OCI-LY7 (cell line): ENCODE measurements at regions not wholly inside any gene's neighbourhood (a gene's known extent, or its start where the extent isn't known, plus 50 kb on each side); places are given as distances from the start of the nearest gene placed in this dataset.

Experiments
- BruUV-seq: library from RNA; stranded (reverse); fragments of 400-500 nt; replicated peaks from 2 replicates; lab custom pipeline; 2021; lab: Mats Ljungman, UMichigan
- CTCF ChIA-PET: fragments of 300-600 bp; sonication (Branson Sonifier 250); formaldehyde crosslinking; loops from one replicate; lab custom pipeline; 2022; ENCODE audit warnings: antibody characterized with exemption; ENCODE audit not compliant: unreplicated experiment; lab: Charles Lee
- POLR2A ChIA-PET: fragments of 300-600 bp; sonication (Branson Sonifier 250); formaldehyde crosslinking; loops from one replicate; lab custom pipeline; 2022; ENCODE audit warnings: antibody characterized with exemption; lab: Charles Lee
- DNase-seq: peaks from one replicate; pipeline ENCODE4 v3.0.0-alpha.2; 2015; ENCODE audit warnings: low spot score
- H2AFZ ChIP-seq: fragments of 200-600 bp; sonication (generic), shearing (Covaris generic); 2 replicates; pipeline ENCODE4 v1.6.1; 2014; ENCODE audit warnings: mild to moderate bottlenecking, antibody characterized with exemption, low read length, moderate library complexity
- H3K27ac ChIP-seq: fragments of 200-600 bp; sonication (generic); 2 replicates; pipeline ENCODE4 v1.5.1; 2014; ENCODE audit warnings: mixed run types, low read depth, mild to moderate bottlenecking, moderate library complexity, low read length, inconsistent platforms; ENCODE audit not compliant: poor library complexity, severe bottlenecking
- H3K36me3 ChIP-seq: fragments of 200-600 bp; sonication (generic); 2 replicates; pipeline ENCODE4 v1.6.1; 2014; ENCODE audit warnings: mild to moderate bottlenecking, antibody characterized with exemption, low read length, moderate library complexity, mixed read lengths; ENCODE audit not compliant: insufficient read depth
- H3K4me1 ChIP-seq: fragments of 200-600 bp; sonication (generic); 2 replicates; pipeline ENCODE4 v1.5.1; 2014; ENCODE audit warnings: mild to moderate bottlenecking, low read length; ENCODE audit not compliant: insufficient read depth, poor library complexity, severe bottlenecking
- H3K4me2 ChIP-seq: fragments of 200-600 bp; sonication (generic); 2 replicates; pipeline ENCODE4 v1.6.1; 2014; ENCODE audit warnings: mild to moderate bottlenecking, low read length
- H3K4me3 ChIP-seq: fragments of 200-600 bp; sonication (generic); 2 replicates; pipeline ENCODE4 v1.5.1; 2014; ENCODE audit warnings: mild to moderate bottlenecking, low read depth, low read length; ENCODE audit not compliant: poor library complexity, severe bottlenecking
- H3K79me2 ChIP-seq: fragments of 200-600 bp; sonication (generic); 2 replicates; pipeline ENCODE4 v1.6.1; 2016; ENCODE audit warnings: low read depth, mild to moderate bottlenecking, low read length, moderate library complexity, mixed read lengths; ENCODE audit not compliant: insufficient read depth
- H3K9me2 ChIP-seq: fragments of 200-600 bp; sonication (generic); 2 replicates; pipeline ENCODE4 v1.6.1; 2016; ENCODE audit warnings: mild to moderate bottlenecking, low read length, mixed read lengths; ENCODE audit not compliant: insufficient read depth
- H3K9me3 ChIP-seq: fragments of 200-600 bp; sonication (generic); 2 replicates; pipeline ENCODE4 v1.6.1; 2014; ENCODE audit warnings: mild to moderate bottlenecking, mixed run types, low read length, mixed read lengths
- H4K20me1 ChIP-seq: fragments of 200-600 bp; sonication (generic); 2 replicates; pipeline ENCODE4 v1.6.1; 2014; ENCODE audit warnings: mild to moderate bottlenecking, antibody characterized with exemption, low read length, moderate library complexity, mixed read lengths; ENCODE audit not compliant: insufficient read depth
- CTCF ChIP-seq: fragments of 200-600 bp; sonication (generic); conservative IDR thresholded peaks from 2 replicates; pipeline ENCODE4 v1.5.1; 2014; ENCODE audit warnings: mild to moderate bottlenecking, antibody characterized with exemption, low read length, moderate library complexity, mixed read lengths
- EZH2phosphoT487 ChIP-seq: fragments of 200-600 bp; sonication (generic); IDR thresholded peaks from 2 replicates; pipeline ENCODE4 v1.6.1; 2018; ENCODE audit warnings: low read depth, borderline replicate concordance, mild to moderate bottlenecking, mixed run types, antibody characterized with exemption, low read length, moderate library complexity, mixed read lengths
- intact Hi-C: fragments of 100-400 bp; cut with micrococcal nuclease; formaldehyde crosslinking; loops from one replicate; pipeline ENCODE4 v1.10.0; 2022; ENCODE audit not compliant: unreplicated experiment

GRCh38 chr9:71183251-71183650, 61.8 kb upstream of the TRPM3 start:
- no peak for DNase-seq
- H3K36me3 ChIP-seq: no peaks in the 10 kb centered on the region
- no peak overlapping the region for H3K4me3 ChIP-seq
- no peaks in the 10 kb centered on the region for H4K20me1 ChIP-seq
- no TSS peak for BruUV-seq
- H3K79me2 ChIP-seq: no peaks in the 10 kb centered on the region
- ChIA-PET CTCF (no interaction called here), POLR2A (no interaction called here)
- no peak overlapping the region for H2AFZ ChIP-seq
- no peak overlapping the region for H3K4me2 ChIP-seq
- intact Hi-C loops: no loop called here
- no peaks in the 10 kb centered on the region for H3K9me2 ChIP-seq
- TF ChIP-seq EZH2phosphoT487: no peak
- TF ChIP-seq CTCF: no peak
- no peaks in the 10 kb centered on the region for H3K4me1 ChIP-seq
- H3K9me3 ChIP-seq: no peaks in the 10 kb centered on the region
- H3K27ac ChIP-seq: no peak overlapping the region

- no peak overlapping the region for H3K4me2 ChIP-seq
- no peaks in the 10 kb centered on the region for H3K36me3 ChIP-seq
- no peak for TF ChIP-seq EZH2phosphoT487
- no peak for TF ChIP-seq CTCF
- H3K4me3 ChIP-seq: no peak overlapping the region
- BruUV-seq: no TSS peak
- H3K27ac ChIP-seq: no peak overlapping the region
- H3K79me2 ChIP-seq: no peaks in the 10 kb centered on the region
- ChIA-PET POLR2A (no interaction called here), CTCF (no interaction called here)
- no peak overlapping the region for H2AFZ ChIP-seq
- no peaks in the 10 kb centered on the region for H4K20me1 ChIP-seq
- no peaks in the 10 kb centered on the region for H3K9me3 ChIP-seq
- no peaks in the 10 kb centered on the region for H3K9me2 ChIP-seq
- no peaks in the 10 kb centered on the region for H3K4me1 ChIP-seq
- DNase-seq: no peak
- intact Hi-C loops: no loop called here
These were observed 57.8 kb upstream of the TRPM3 start for GRCh38 chr9:71179183-71179582.

GRCh38 chr9:71177901-71178300, 56.5 kb upstream of the TRPM3 start:
- intact Hi-C loops: no loop called here
- Histone ChIP-seq H3K27ac (no peak overlapping the region), H3K79me2 (no peaks in the 10 kb centered on the region), H3K9me2 (no peaks in the 10 kb centered on the region), H3K4me1 (no peaks in the 10 kb centered on the region), H2AFZ (no peak overlapping the region), H3K4me2 (no peak overlapping the region), H4K20me1 (no peaks in the 10 kb centered on the region), H3K36me3 (no peaks in the 10 kb centered on the region), H3K9me3 (no peaks in the 10 kb centered on the region), H3K4me3 (no peak overlapping the region)
- DNase-seq: no peak
- TF ChIP-seq CTCF (no peak), EZH2phosphoT487 (no peak)
- CTCF ChIA-PET: no interaction called here
- no TSS peak for BruUV-seq
- POLR2A ChIA-PET: interaction anchor here (0.6 to 1.1 kb wide), 2 partner anchors 12 to 27 kb away, joined by 3 to 5 read pairs; no protein-coding TSS in a partner anchor
